Endothelial cell (in vitro differentiated cells): ENCODE measurements at regions not wholly inside any gene's neighbourhood (a gene's known extent, or its start where the extent isn't known, plus 50 kb on each side); places are given as distances from the start of the nearest gene placed in this dataset.

Experiments
- DNase-seq: peaks from one replicate; pipeline ENCODE4 v3.0.0; 2021; ENCODE audit warnings: low spot score
- H3K27ac Mint-ChIP-seq: one replicate; pipeline ENCODE4 v1.8.0; 2021; ENCODE audit warnings: mixed read lengths, inconsistent platforms; ENCODE audit not compliant: unreplicated experiment
- H3K27me3 Mint-ChIP-seq: one replicate; pipeline ENCODE4 v1.8.0; 2021; ENCODE audit warnings: mild to moderate bottlenecking, moderate library complexity, mixed read lengths, inconsistent platforms; ENCODE audit not compliant: unreplicated experiment
- H3K36me3 Mint-ChIP-seq: one replicate; pipeline ENCODE4 v1.8.0; 2021; ENCODE audit warnings: mild to moderate bottlenecking, low read depth, mixed read lengths, inconsistent platforms; ENCODE audit not compliant: unreplicated experiment
- H3K4me1 Mint-ChIP-seq: one replicate; pipeline ENCODE4 v1.8.0; 2021; ENCODE audit warnings: mild to moderate bottlenecking, mixed read lengths, inconsistent platforms; ENCODE audit not compliant: unreplicated experiment
- H3K4me3 Mint-ChIP-seq: one replicate; pipeline ENCODE4 v1.8.0; 2021; ENCODE audit warnings: mild to moderate bottlenecking, mixed read lengths, inconsistent platforms; ENCODE audit not compliant: unreplicated experiment
- H3K9me3 Mint-ChIP-seq: one replicate; pipeline ENCODE4 v1.8.0; 2021; ENCODE audit warnings: mixed read lengths, inconsistent platforms; ENCODE audit not compliant: unreplicated experiment
- CTCF ChIP-seq: fragments of 200-600 bp; sonication (generic); IDR thresholded peaks from one replicate; pipeline ENCODE4 v1.5.0; 2021; ENCODE audit warnings: antibody characterized with exemption; ENCODE audit not compliant: unreplicated experiment

GRCh38 chr5:15393146-15393545 is 106.8 kb upstream of the FBXL7 start:
- no peaks in the 10 kb centered on the region for H3K27me3 Mint-ChIP-seq
- no peak for TF ChIP-seq CTCF
- DNase-seq: no peak
- H3K4me1 Mint-ChIP-seq: no peaks in the 10 kb centered on the region
- H3K4me3 Mint-ChIP-seq: no peak overlapping the region
- no peaks in the 10 kb centered on the region for H3K36me3 Mint-ChIP-seq
- H3K9me3 Mint-ChIP-seq: no peaks in the 10 kb centered on the region
- H3K27ac Mint-ChIP-seq: no peak overlapping the region

- Mint-ChIP-seq H3K27ac (no peak overlapping the region), H3K36me3 (no peaks in the 10 kb centered on the region), H3K27me3 (peaks cover 2% of the 10 kb centered on the region), H3K4me1 (no peaks in the 10 kb centered on the region), H3K4me3 (no peak overlapping the region), H3K9me3 (no peaks in the 10 kb centered on the region)
- no peak for TF ChIP-seq CTCF
- no peak for DNase-seq
These were observed 108.1 kb upstream of the FBXL7 start for GRCh38 chr5:15391704-15392397.

- Mint-ChIP-seq H3K27me3 (peaks cover 7% of the 10 kb centered on the region), H3K27ac (no peak overlapping the region), H3K9me3 (peaks cover 4% of the 10 kb centered on the region), H3K4me1 (no peaks in the 10 kb centered on the region), H3K36me3 (no peaks in the 10 kb centered on the region), H3K4me3 (no peak overlapping the region)
- no peak for DNase-seq
- no peak for TF ChIP-seq CTCF
These were observed 111.1 kb upstream of the FBXL7 start for GRCh38 chr5:15388866-15389265.

- H3K27me3 Mint-ChIP-seq: peaks cover 8% of the 10 kb centered on the region
- peaks cover 4% of the 10 kb centered on the region for H3K9me3 Mint-ChIP-seq
- H3K4me1 Mint-ChIP-seq: no peaks in the 10 kb centered on the region
- no peaks in the 10 kb centered on the region for H3K36me3 Mint-ChIP-seq
- no peak for DNase-seq
- no peak overlapping the region for H3K4me3 Mint-ChIP-seq
- TF ChIP-seq CTCF: no peak
- H3K27ac Mint-ChIP-seq: no peak overlapping the region
These were observed 112.0 kb upstream of the FBXL7 start for GRCh38 chr5:15387931-15388524.

- Mint-ChIP-seq H3K9me3 (peaks cover 4% of the 10 kb centered on the region), H3K27me3 (peaks cover 8% of the 10 kb centered on the region)
These were observed 113.9 kb upstream of the FBXL7 start for GRCh38 chr5:15386122-15386521.

More at GRCh38 chr5:15386122-15386521, 113.9 kb upstream of the FBXL7 start:
- no peak for TF ChIP-seq CTCF
- Mint-ChIP-seq H3K4me3 (no peak overlapping the region), H3K27ac (no peak overlapping the region), H3K4me1 (no peaks in the 10 kb centered on the region), H3K36me3 (no peaks in the 10 kb centered on the region)
- DNase-seq: no peak
